ENCODE measurements at regions not wholly inside any gene's neighbourhood (a gene's known extent, or its start where the extent isn't known, plus 50 kb on each side); places are given as distances from the start of the nearest gene placed in this dataset.

DNA sequence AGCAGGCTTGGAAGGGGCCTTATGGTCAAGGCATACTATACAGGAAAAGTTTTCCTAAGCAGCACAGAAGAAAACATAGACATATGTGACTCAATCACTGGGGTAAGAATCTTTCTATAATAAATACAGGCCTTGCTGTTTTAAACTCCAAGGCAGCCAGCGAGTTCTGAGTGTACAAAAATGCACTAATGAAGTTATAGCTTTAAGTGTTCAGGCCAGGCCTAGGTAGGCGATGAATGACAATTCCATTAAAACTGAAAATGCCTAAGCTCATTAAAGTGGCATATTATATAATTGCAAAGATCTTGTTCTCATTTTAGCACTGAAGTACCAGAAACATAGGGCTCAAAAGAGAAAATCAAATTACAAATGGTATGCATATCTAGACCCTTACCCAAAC, 716.4 kb upstream of the HS3ST1 start:
- H3K4me3 ChIP-seq (replicated peaks in 1 of 2; ENCODE audit: low read depth in 2 of 2, low read length in 2 of 2): no peak overlapping the region
- TF ChIP-seq, protein P1, sequence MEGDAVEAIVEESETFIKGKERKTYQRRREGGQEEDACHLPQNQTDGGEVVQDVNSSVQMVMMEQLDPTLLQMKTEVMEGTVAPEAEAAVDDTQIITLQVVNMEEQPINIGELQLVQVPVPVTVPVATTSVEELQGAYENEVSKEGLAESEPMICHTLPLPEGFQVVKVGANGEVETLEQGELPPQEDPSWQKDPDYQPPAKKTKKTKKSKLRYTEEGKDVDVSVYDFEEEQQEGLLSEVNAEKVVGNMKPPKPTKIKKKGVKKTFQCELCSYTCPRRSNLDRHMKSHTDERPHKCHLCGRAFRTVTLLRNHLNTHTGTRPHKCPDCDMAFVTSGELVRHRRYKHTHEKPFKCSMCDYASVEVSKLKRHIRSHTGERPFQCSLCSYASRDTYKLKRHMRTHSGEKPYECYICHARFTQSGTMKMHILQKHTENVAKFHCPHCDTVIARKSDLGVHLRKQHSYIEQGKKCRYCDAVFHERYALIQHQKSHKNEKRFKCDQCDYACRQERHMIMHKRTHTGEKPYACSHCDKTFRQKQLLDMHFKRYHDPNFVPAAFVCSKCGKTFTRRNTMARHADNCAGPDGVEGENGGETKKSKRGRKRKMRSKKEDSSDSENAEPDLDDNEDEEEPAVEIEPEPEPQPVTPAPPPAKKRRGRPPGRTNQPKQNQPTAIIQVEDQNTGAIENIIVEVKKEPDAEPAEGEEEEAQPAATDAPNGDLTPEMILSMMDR (IDR thresholded peaks at IDR 0.05; ENCODE audit: low read depth, low read length): no peak
- no peak for DNase-seq (ENCODE audit: low read depth in 2 of 2)

DNA sequence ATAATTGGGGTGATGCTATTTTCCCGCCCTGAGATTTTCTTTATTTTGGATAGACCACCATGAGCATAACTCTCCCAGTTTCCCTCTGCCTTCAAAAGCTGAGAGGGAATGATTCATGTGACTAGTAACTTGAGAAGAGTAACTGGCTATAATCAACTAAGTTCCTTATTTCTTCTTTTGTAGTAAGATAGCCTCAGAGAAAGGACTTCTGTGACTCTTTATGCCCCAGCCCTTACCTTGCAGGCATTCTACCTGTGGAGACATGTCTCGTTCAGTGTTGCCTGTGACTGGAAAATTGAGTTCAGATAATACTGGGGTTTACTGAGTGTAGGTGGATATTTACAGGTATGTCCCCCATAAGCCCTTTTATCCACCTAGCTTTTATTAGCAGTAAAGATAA, 715.4 kb upstream of the HS3ST1 start:
- no peak for DNase-seq (ENCODE audit: low read depth in 2 of 2)
- H3K4me3 ChIP-seq (replicated peaks in 1 of 2; ENCODE audit: low read depth in 2 of 2, low read length in 2 of 2): no peak overlapping the region
- TF ChIP-seq, protein P1 (IDR thresholded peaks at IDR 0.05; ENCODE audit: low read depth, low read length): no peak

DNA sequence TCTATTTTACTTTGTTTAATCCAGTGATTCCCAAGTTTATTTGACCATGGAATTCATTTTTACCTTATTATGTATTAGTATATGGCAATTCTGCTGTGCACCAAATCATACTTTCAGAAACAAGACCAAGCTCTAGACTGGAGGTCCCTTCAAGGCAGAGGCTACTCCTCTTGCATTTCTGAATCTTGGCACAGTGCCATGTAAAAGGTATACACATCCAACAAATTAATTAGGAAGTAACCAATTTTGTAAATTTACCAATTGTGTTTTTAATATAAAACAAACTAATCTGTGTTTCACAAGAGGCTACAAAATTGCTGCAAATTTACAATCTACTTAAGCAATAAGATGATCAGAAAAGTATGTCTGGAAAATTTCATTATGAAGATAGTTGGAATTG, 712.2 kb upstream of the HS3ST1 start:
- DNase-seq (ENCODE audit: low read depth in 2 of 2): no peak
- TF ChIP-seq, protein P1 (IDR thresholded peaks at IDR 0.05; ENCODE audit: low read depth, low read length): no peak
- no peak overlapping the region for H3K4me3 ChIP-seq (replicated peaks in 1 of 2; ENCODE audit: low read depth in 2 of 2, low read length in 2 of 2)

DNA sequence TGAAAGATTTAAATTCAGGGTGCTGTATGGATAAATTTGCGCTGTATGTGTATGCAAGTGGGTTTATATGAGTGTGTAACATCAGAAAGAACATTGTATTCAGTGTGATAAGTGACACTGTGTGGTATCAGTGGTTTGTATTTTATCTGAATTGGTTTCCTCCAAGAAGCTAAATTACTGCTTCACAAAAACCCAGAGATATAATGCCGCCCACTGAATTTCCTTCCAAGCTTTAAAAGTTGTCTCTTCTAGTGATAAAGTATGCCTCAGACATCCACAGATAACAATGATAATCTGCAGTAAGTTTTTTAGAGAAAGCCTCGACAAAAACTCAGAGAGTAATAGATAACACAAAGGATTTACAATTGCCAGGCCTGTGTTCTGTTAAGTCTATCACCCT, 710.6 kb upstream of the HS3ST1 start:
- H3K4me3 ChIP-seq (replicated peaks in 1 of 2; ENCODE audit: low read depth in 2 of 2, low read length in 2 of 2): no peak overlapping the region

DNA sequence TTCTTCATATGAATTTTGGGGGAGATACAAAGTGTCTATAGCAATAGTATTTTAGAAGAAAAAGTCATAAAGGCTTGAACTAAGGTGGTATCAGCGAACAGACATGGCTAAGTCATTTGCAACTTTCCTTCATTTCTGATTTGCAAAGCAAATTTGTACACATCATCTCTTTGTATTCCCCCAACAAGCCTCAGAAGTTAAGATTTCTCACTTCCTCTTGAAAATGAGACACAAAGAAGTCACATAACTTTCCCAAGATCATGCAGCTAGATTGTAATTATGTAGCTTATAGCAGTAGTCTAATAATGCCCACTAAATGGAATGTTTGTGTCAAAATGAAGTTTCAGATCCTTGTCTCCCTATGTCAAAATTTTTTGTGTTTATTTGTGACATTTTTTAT, 709.8 kb upstream of the HS3ST1 start:
- TF ChIP-seq, protein P1 (IDR thresholded peaks at IDR 0.05; ENCODE audit: low read depth, low read length): no peak
- no peak for DNase-seq (ENCODE audit: low read depth in 2 of 2)

More for the DNA sequence above, 710.6 kb upstream of the HS3ST1 start:
- TF ChIP-seq, protein P1 (IDR thresholded peaks at IDR 0.05; ENCODE audit: low read depth, low read length): no peak
- DNase-seq (ENCODE audit: low read depth in 2 of 2): peak in 1 of 2 donors; percentile 3

GRCh38 chr4:12137575-12137974, 708.9 kb upstream of the HS3ST1 start:
- TF ChIP-seq, protein P1 (IDR thresholded peaks at IDR 0.05; ENCODE audit: low read depth, low read length): no peak
- no peak overlapping the region for H3K4me3 ChIP-seq (replicated peaks in 1 of 2; ENCODE audit: low read depth in 2 of 2, low read length in 2 of 2)
- peak in 1 of 2 donors; percentile 35 for DNase-seq (ENCODE audit: low read depth in 2 of 2)

More for the DNA sequence above, 709.8 kb upstream of the HS3ST1 start:
- no peak overlapping the region for H3K4me3 ChIP-seq (replicated peaks in 1 of 2; ENCODE audit: low read depth in 2 of 2, low read length in 2 of 2)

DNA sequence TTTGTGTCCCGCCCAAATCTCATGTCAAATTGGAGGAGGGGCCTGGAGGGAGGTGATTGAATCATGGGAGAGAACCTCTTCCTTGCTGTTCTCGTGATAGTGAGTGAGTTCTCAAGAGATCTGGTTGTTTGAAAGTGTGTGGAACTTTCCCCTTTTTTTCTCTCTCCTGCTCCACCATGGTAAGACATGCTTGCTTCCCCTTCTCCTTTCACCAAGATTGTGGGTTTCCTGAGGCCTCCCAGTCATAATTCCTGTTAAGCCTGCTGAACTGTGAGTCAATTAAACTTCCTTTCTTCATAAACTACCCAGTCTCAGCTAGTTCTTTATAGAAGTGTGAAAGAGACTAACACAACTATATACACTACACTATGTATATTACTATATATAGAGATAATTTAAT, 697.8 kb upstream of the HS3ST1 start:
- H3K4me3 ChIP-seq (replicated peaks in 1 of 2; ENCODE audit: low read depth in 2 of 2, low read length in 2 of 2): no peak overlapping the region
- no peak for DNase-seq (ENCODE audit: low read depth in 2 of 2)
- TF ChIP-seq, protein P1 (IDR thresholded peaks at IDR 0.05; ENCODE audit: low read depth, low read length): no peak

Measured in cardiac fibroblast (primary cell).